K562 (cell line): ENCODE measurements at regions not wholly inside any gene's neighbourhood (a gene's known extent, or its start where the extent isn't known, plus 50 kb on each side); places are given as distances from the start of the nearest gene placed in this dataset.

Experiments used
- ATAC-seq: fragments of 200-7000 bp; cut with Tn5 transposase; 3 replicates; pipeline ENCODE4 v1.9.1; 2020; ENCODE audit warnings: moderate library complexity
- BruUV-seq: library from RNA; stranded (reverse); fragments of 400-500 nt; replicated peaks from 2 replicates; lab custom pipeline; 2021; lab: Mats Ljungman, UMichigan
- CTCF ChIA-PET: fragments of 300-600 bp; formaldehyde crosslinking; extraction: SDS; loops from one replicate; lab custom pipeline; 2021; ENCODE audit warnings: low intra/inter-chr PET ratio; lab: Yijun Ruan, JAX
- POLR2A ChIA-PET: fragments of 300-600, 350-650 bp; sonication (Branson Sonifier 250); formaldehyde crosslinking; extraction: SDS; loops from one replicate; lab custom pipeline; 2021; ENCODE audit warnings: antibody characterized with exemption, inconsistent platforms; lab: Yijun Ruan, JAX
- DNase-seq, 4 experiments: peaks; one replicate each; pipeline versions ENCODE4 v3.0.0 to v3.0.0-alpha.2; 2011 to 2018; ENCODE audit warnings: low spot score in 3 of 4, mixed read lengths in 3 of 4; ENCODE audit errors: extremely low read depth in 1 of 4
- FAIRE-seq: peaks from 2 replicates; lab custom pipeline; 2011; peaks lifted over from hg19 to GRCh38; lab: Jason Lieb, UNC
- H2AFZ ChIP-seq: 2 replicates; pipeline ENCODE4 v1.6.0; 2011; ENCODE audit warnings: low read depth, low read length, control low read depth, inconsistent platforms
- H3K27ac ChIP-seq: fragments of 200-600 bp; 3 replicates; pipeline ENCODE4 v1.8.0; 2011; ENCODE audit warnings: low read depth, mild to moderate bottlenecking, control low read depth, inconsistent platforms, low read length, moderate library complexity, mixed read lengths; ENCODE audit errors: extremely low read depth
- H3K27me3 ChIP-seq, 2 experiments: fragments of 300-600 bp in 1 of 2; 2 replicates in 1 of 2; 3 replicates in 1 of 2; pipeline versions ENCODE4 v1.6.0 to v1.8.0; 2011; ENCODE audit warnings: inconsistent platforms in 2 of 2, low read length in 2 of 2, mild to moderate bottlenecking in 1 of 2, mixed read lengths in 1 of 2, moderate library complexity in 1 of 2; ENCODE audit not compliant: control insufficient read depth in 2 of 2, insufficient read depth in 2 of 2
- H3K36me3 ChIP-seq: fragments of 300-600 bp; 3 replicates; pipeline ENCODE4 v1.8.0; 2011; ENCODE audit warnings: mild to moderate bottlenecking, low read length, inconsistent platforms; ENCODE audit not compliant: control insufficient read depth, insufficient read depth
- H3K4me1 ChIP-seq, 2 experiments: fragments of 200-600 bp in 1 of 2; replicated peaks in 1 of 2; 2 replicates in 1 of 2; 3 replicates in 1 of 2; pipeline versions ENCODE4 v1.5.1 to v1.8.0; 2011; ENCODE audit warnings: inconsistent platforms in 2 of 2, low read length in 2 of 2, mild to moderate bottlenecking in 1 of 2, mixed read lengths in 1 of 2, moderate library complexity in 1 of 2; ENCODE audit not compliant: control insufficient read depth in 2 of 2, insufficient read depth in 2 of 2
- H3K4me2 ChIP-seq: 2 replicates; pipeline ENCODE4 v1.6.1; 2011; ENCODE audit warnings: low read length, control low read depth, inconsistent platforms, mixed read lengths; ENCODE audit not compliant: insufficient read depth
- H3K4me3 ChIP-seq: fragments of 200-600 bp; sonication (generic), shearing (Covaris generic); 2 replicates; pipeline ENCODE4 v1.5.1; 2016; ENCODE audit warnings: control low read depth, inconsistent platforms
- H3K79me2 ChIP-seq: fragments of 200-600 bp; 3 replicates; pipeline ENCODE4 v1.8.0; 2011; ENCODE audit warnings: low read length, inconsistent platforms; ENCODE audit not compliant: control insufficient read depth, insufficient read depth
- H3K9ac ChIP-seq, 2 experiments: 2 replicates each; pipeline versions ENCODE4 v1.6.0 to v1.6.1; 2011; ENCODE audit warnings: low read depth in 2 of 2, low read length in 2 of 2, control low read depth in 1 of 2, inconsistent platforms in 1 of 2, mild to moderate bottlenecking in 1 of 2, mixed read lengths in 1 of 2; ENCODE audit not compliant: insufficient read depth in 1 of 2
- H3K9me1 ChIP-seq: one replicate; pipeline ENCODE4 v1.6.0; 2011; ENCODE audit warnings: inconsistent platforms, mild to moderate bottlenecking, low read length, moderate library complexity; ENCODE audit not compliant: control insufficient read depth, insufficient read depth
- H3K9me3 ChIP-seq: replicated peaks from 2 replicates; pipeline ENCODE4 v1.5.1; 2011; ENCODE audit warnings: low read depth, low read length, inconsistent platforms; ENCODE audit not compliant: control insufficient read depth, insufficient read depth
- H4K20me1 ChIP-seq: replicated peaks from 2 replicates; pipeline ENCODE4 v1.6.1; 2011; ENCODE audit warnings: low read length, inconsistent platforms, mixed read lengths; ENCODE audit not compliant: control insufficient read depth, insufficient read depth
- NR1H2 ChIP-seq: sonication (generic); formaldehyde crosslinking; IDR thresholded peaks from 2 replicates; pipeline ENCODE4 v1.4.0; 2020; ENCODE audit warnings: mild to moderate bottlenecking, missing genetic modification reagents
- PHF21A ChIP-seq: fragments of 450-650 bp; IDR thresholded peaks from 2 replicates; pipeline ENCODE4 v1.6.1; 2017; ENCODE audit warnings: low read depth, borderline replicate concordance
- RBM39 ChIP-seq: fragments of 200-400 bp; formaldehyde crosslinking; optimal IDR thresholded peaks from 2 replicates; pipeline ENCODE3; 2018; ENCODE audit warnings: low read depth, low read length
- THRAP3 ChIP-seq: fragments of 450-650 bp; IDR thresholded peaks from 2 replicates; pipeline ENCODE4 v1.6.1; 2016; ENCODE audit warnings: mild to moderate bottlenecking, inconsistent platforms, borderline replicate concordance
- ZNF408 ChIP-seq: fragments of 250-450 bp; sonication (Bioruptor Pico); IDR thresholded peaks from 2 replicates; pipeline ENCODE4 v1.4.0; 2020; ENCODE audit warnings: low read depth, mild to moderate bottlenecking, moderate library complexity
- WGBS: fragments of 100-300 bp; shearing (Covaris generic); methylation state at CpG from one replicate; pipeline ENCODE4 v1.1.6; 2016; ENCODE audit warnings: low coverage, mixed read lengths; ENCODE audit not compliant: insufficient coverage; ENCODE audit errors: missing lambda C conversion rate; 5-methylcytosine and 5-hydroxymethylcytosine counted together
- in situ Hi-C: fragments of 300-500 bp; cut with MboI; formaldehyde crosslinking; loops from 4 replicates; pipeline ENCODE4 v1.15.0; 2018; ENCODE audit warnings: inconsistent platforms, mixed read lengths
- intact Hi-C: fragments of 100-400 bp; cut with micrococcal nuclease; formaldehyde crosslinking; loops from 2 replicates; pipeline ENCODE4 v1.14.2; 2022

DNA sequence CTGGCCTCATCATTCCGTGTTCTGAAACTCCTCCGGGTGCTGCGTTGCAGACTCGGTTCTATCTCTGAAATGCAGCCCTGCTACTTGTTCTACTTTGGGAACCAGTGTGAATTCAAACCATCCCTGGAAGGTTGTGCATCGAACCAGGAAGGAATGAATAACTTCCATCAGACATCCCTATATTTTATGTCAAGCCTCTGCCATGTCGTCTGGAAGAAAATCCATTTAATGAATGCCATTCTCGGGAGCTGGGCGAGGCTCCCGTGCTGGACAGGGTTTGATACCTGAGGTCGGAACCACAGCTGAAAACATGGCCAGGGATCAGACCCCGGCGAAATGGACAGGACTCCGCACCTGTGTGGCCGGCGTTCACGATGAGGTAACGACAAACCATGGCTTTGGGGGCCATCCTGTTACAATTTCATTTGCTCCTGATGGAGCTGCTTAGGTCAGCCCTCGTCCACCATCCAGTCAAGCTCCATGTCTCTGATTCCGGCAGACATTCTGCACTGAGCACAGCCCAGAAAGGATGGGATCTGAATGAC, 821.6 kb downstream of the GALR1 start:
- ATAC-seq: no peak

DNA sequence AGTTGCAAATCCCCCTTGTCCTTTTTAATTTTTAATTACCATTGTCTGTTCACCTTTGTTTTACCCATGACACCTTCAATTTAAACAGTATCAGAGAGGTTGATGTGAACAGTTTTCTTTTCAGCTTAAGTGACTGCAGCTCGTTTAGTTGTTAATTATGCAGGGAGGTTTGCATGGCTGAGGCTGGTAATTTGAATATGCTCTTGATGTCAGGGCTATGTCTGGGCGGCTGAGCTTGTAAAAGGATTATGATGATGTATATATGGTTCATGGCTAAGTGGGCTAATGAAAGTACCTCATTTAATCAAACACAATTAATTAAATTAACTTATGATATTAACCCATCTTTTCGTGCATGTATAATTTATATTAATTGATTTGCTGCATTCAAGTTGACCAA, 822.1 kb downstream of the GALR1 start:
- BruUV-seq: no TSS peak
- no peak overlapping the region for H2AFZ ChIP-seq
- H3K9me3 ChIP-seq: no peaks in the 10 kb centered on the region
- TF ChIP-seq RBM39: no peak
- TF ChIP-seq NR1H2 (CRISPR knock-in tag): no peak
- peaks cover 4 to 19% of the 10 kb centered on the region in 2 experiments; a peak in 3 of 5 replicates for H3K27me3 ChIP-seq
- DNase-seq (no peak), ATAC-seq (no peak), FAIRE-seq (no peak)
- no peak overlapping the region for H3K4me2 ChIP-seq
- in situ Hi-C loops: no loop called here
- no peaks in the 10 kb centered on the region for H3K9me1 ChIP-seq
- H4K20me1 ChIP-seq: no peaks in the 10 kb centered on the region
- CTCF ChIA-PET: no interaction called here
- H3K9ac ChIP-seq: no peak overlapping the region
- H3K27ac ChIP-seq: no peak overlapping the region
- intact Hi-C loops: no loop called here
- WGBS: 0% methylated on average over 3 of the region's 3 CpGs
- no peaks in the 10 kb centered on the region for H3K79me2 ChIP-seq
- H3K4me1 ChIP-seq: no peaks in the 10 kb centered on the region
- POLR2A ChIA-PET: no interaction called here
- H3K4me3 ChIP-seq: no peak overlapping the region
- H3K36me3 ChIP-seq: no peaks in the 10 kb centered on the region

More for the DNA sequence above, 821.6 kb downstream of the GALR1 start:
- Histone ChIP-seq H3K4me1 (no peaks in the 10 kb centered on the region), H3K27me3 (peaks cover 4 to 19% of the 10 kb centered on the region in 2 experiments; a peak in 3 of 5 replicates), H3K9me3 (no peaks in the 10 kb centered on the region), H3K9me1 (no peaks in the 10 kb centered on the region), H3K79me2 (no peaks in the 10 kb centered on the region), H2AFZ (no peak overlapping the region), H3K4me2 (no peak overlapping the region), H4K20me1 (no peaks in the 10 kb centered on the region), H3K36me3 (no peaks in the 10 kb centered on the region), H3K4me3 (no peak overlapping the region), H3K9ac (no peak overlapping the region)
- ChIA-PET POLR2A (no interaction called here), CTCF (no interaction called here)
- BruUV-seq: no TSS peak
- DNase-seq (no peak), FAIRE-seq (no peak)
- intact Hi-C loops: no loop called here
- WGBS: 1% methylated on average over 18 of the region's 19 CpGs
- TF ChIP-seq ZNF408 (CRISPR knock-in tag) (no peak), THRAP3 (no peak), PHF21A (no peak)
- TF ChIP-seq, all 486 proteins: peak for 0
- no peak overlapping the region for H3K27ac ChIP-seq
- in situ Hi-C loops: no loop called here
